NCI-H774 (cell line): ENCODE measurements at regions not wholly inside any gene's neighbourhood (a gene's known extent, or its start where the extent isn't known, plus 50 kb on each side); places are given as distances from the start of the nearest gene placed in this dataset.
"Not testable (repeated sequence)": the region's sequence is repeated elsewhere in the genome, so short reads cannot be mapped to it uniquely, and the experiment has no call there.

Experiments
- DNase-seq: peaks from one replicate; lab custom pipeline; 2025; lab: John Stamatoyannopoulos, UW

GRCh38 chr7:152504367-152504766 is 68.6 kb upstream of the KMT2C start:
- DNase-seq = no peak

DNA sequence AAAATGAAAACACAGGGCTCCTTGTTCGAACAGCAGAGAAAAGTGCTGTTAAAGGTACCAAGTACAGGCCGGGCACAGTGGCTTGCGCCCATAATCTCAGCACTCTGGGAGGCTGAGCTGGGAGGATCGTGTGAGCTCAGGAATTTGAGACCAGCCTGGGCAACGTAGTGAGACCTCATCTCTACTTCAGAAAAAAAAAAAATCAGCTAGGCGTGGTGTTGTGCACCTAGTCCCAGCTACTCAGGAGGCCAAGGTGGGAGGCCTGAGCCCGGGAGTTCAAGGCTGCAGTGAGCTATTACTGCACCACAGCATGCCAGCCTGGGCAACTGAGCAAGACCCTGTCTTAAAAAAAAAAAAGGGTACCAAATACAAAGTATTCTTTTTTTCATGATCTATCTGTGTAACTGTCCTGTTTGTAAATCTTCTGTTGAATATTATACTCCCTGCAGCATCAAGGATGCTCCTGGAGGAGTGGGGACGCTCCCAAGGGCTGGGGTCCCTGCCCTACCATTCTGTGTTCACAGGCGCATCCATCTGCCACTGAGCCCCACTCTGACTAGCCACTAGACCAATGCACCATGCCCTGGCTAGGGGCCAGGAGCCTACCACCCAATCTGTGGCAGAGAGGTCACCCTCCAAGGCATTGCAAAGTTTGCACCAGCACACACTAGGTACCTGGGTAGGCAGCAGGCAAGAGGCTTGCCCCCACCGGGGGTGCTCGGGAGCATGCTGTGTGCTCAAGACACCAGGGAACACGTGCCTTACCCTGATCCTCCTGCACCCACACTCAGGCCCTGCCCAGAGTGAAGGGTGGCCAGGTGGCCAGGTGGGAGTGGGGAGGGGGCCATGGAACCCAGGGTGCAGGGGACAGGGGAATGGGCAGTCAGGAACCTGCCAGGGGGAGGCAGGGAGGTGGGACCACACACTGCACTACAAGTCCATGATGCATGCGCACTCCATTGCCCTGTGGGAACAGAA is 67.3 kb upstream of the KMT2C start:
- no peak for DNase-seq

DNA sequence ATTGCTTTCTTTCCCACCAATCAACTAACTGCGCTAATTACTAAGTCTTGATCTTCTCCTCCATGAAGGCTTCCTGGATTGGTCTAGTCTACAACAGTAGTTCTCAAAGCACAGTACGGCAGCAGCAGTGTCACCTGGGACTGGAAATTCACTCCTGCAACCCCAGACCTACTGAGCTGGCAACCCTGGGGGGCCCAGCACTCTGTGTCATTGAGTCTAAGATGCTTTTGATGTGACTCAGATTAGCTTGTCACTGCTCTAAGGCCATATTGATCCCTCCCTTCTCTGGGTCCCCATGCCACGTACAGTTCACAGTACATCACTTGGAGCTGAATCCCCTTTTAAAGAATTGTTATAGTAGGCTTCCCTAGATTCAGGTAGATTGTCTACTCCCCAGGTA is 65.7 kb upstream of the KMT2C start:
- no peak for DNase-seq

- not testable (repeated sequence) for DNase-seq
Measured at GRCh38 chr7:152499969-152500368, 64.2 kb upstream of the KMT2C start.

GRCh38 chr7:152495867-152496266 is 60.1 kb upstream of the KMT2C start:
- no peak for DNase-seq

DNA sequence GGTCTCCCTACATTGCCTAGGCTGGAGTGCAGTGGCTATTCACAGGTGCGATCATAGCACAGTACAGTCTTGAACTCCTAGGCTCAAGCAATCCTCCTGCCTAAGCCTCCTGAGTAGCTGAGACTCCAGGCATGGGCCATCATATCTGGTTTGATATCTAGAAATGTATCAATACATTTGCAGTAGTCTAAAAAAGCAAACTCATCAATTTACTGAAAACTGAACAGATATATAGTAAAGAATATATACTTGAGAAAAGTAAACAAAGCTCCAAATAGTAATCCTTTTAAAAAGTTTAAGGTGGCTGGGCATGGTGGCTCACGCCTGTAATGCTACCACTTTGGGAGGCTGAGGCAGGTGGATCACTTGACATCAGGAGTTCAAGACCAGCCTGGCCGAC is 57.1 kb upstream of the KMT2C start:
- no peak for DNase-seq

DNA sequence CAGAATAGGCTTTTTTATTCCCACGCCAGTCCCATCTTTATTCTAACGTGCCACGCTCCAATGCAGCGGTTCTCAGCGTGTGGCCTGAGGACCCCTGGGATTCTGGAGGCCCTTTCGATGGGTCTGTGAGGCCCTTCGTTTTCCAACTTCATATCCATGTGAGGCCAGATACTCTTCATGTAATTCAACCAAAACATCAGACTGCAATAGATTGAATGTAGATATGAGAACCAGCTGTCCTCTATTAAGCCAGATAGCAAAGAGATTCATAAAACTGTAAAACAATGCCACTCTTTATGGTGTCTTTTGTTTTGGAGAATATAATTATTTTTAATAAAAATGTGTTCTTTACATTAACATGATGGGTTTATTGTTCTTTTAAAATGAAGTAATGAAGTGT is 53.2 kb upstream of the KMT2C start:
- DNase-seq = no peak

- no peak for DNase-seq
Measured at GRCh38 chr7:152486968-152487367, 51.2 kb upstream of the KMT2C start.

DNA sequence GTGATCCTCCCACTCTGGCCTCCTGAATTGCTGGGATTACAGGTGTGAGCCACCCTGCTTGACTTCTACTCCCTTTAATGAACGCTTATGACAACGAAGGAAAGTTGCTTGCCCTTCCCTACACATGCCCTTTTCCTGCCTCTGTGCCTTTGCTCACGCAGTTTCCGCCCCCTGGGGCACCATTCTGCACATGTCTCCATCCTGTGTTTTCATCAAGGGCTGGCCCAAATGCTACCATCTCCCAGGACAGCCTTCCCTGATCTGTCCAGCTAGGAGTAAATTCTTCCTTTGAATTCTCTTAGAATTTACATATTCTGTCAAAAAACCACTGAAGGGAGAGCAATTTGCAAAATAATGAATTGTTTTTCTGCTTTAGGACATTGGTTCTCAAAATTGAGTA is 50.0 kb upstream of the KMT2C start:
- DNase-seq = no peak
